Loucy (cell line): ENCODE measurements at regions not wholly inside any gene's neighbourhood (a gene's known extent, or its start where the extent isn't known, plus 50 kb on each side); places are given as distances from the start of the nearest gene placed in this dataset.
A peak's percentile ranks its signal among the peaks of the same experiment; 100 is the strongest.

ENCODE experiments used
- H2AFZ ChIP-seq: fragments of 200-600 bp; sonication (generic); 2 replicates; pipeline ENCODE4 v1.6.0; 2016; ENCODE audit warnings: antibody characterized with exemption, mild to moderate bottlenecking, low read length, moderate library complexity
- H3F3A ChIP-seq: fragments of 200-600 bp; 2 replicates; pipeline ENCODE4 v1.6.0; 2016; ENCODE audit warnings: antibody characterized with exemption, low read depth, mild to moderate bottlenecking
- H3K27me3 ChIP-seq: fragments of 200-600 bp; sonication (generic); 2 replicates; pipeline ENCODE4 v1.6.1; 2014; ENCODE audit warnings: low read length, mild to moderate bottlenecking; ENCODE audit not compliant: insufficient read depth, poor library complexity, severe bottlenecking
- H3K36me3 ChIP-seq: fragments of 200-600 bp; sonication (generic); 2 replicates; pipeline ENCODE4 v1.6.1; 2016; ENCODE audit warnings: low read length; ENCODE audit not compliant: insufficient read depth
- H3K4me1 ChIP-seq: fragments of 200-600 bp; sonication (generic); 2 replicates; pipeline ENCODE4 v1.5.1; 2014; ENCODE audit warnings: low read length, mild to moderate bottlenecking; ENCODE audit not compliant: insufficient read depth, poor library complexity, severe bottlenecking
- H3K4me2 ChIP-seq: fragments of 200-600 bp; sonication (generic); 2 replicates; pipeline ENCODE4 v1.6.0; 2014; ENCODE audit warnings: antibody characterized with exemption, low read length, low read depth, mild to moderate bottlenecking; ENCODE audit not compliant: poor library complexity, severe bottlenecking
- H3K4me3 ChIP-seq: fragments of 200-600 bp; sonication (generic); 2 replicates; pipeline ENCODE4 v1.5.1; 2014; ENCODE audit warnings: low read length, mild to moderate bottlenecking, mixed read lengths; ENCODE audit not compliant: poor library complexity, severe bottlenecking
- H3K79me2 ChIP-seq: fragments of 200-600 bp; sonication (generic); 2 replicates; pipeline ENCODE4 v1.6.1; 2014; ENCODE audit warnings: low read length; ENCODE audit not compliant: insufficient read depth
- H3K9ac ChIP-seq: fragments of 200-600 bp; sonication (generic); 2 replicates; pipeline ENCODE4 v1.6.0; 2014; ENCODE audit warnings: mild to moderate bottlenecking, low read depth, low read length, moderate library complexity; ENCODE audit not compliant: poor library complexity, severe bottlenecking
- H3K9me2 ChIP-seq: fragments of 200-600 bp; sonication (generic); replicated peaks from 2 replicates; pipeline ENCODE4 v1.6.1; 2016; ENCODE audit warnings: low read depth, low read length, mixed read lengths
- H3K9me3 ChIP-seq: fragments of 200-600 bp; sonication (generic); 2 replicates; pipeline ENCODE4 v1.6.1; 2014; ENCODE audit warnings: mild to moderate bottlenecking, antibody characterized with exemption, low read length, low read depth; ENCODE audit not compliant: insufficient read depth
- H4K20me1 ChIP-seq: fragments of 200-600 bp; sonication (generic); 2 replicates; pipeline ENCODE4 v1.6.0; 2014; ENCODE audit warnings: antibody characterized with exemption, low read length, mild to moderate bottlenecking; ENCODE audit not compliant: insufficient read depth, poor library complexity, severe bottlenecking
- CTCF ChIP-seq: fragments of 200-600 bp; sonication (generic); conservative IDR thresholded peaks from 2 replicates; pipeline ENCODE4 v1.5.1; 2014; ENCODE audit warnings: mild to moderate bottlenecking, antibody characterized with exemption, low read length
- EZH2phosphoT487 ChIP-seq: fragments of 200-600 bp; IDR thresholded peaks from 2 replicates; pipeline ENCODE4 v1.6.1; 2018; ENCODE audit warnings: antibody characterized with exemption, mild to moderate bottlenecking, moderate library complexity, borderline replicate concordance

GRCh38 chr5:89129941-89130340, 247.0 kb upstream of the MEF2C start:
- Histone ChIP-seq H3K4me2 (no peak overlapping the region), H3K4me3 (no peak overlapping the region), H4K20me1 (no peaks in the 10 kb centered on the region), H3K79me2 (no peaks in the 10 kb centered on the region), H3F3A (no peaks in the 10 kb centered on the region), H3K36me3 (no peaks in the 10 kb centered on the region), H3K9me2 (no peaks in the 10 kb centered on the region), H2AFZ (no peak overlapping the region), H3K9me3 (no peaks in the 10 kb centered on the region), H3K27me3 (no peaks in the 10 kb centered on the region), H3K9ac (no peak overlapping the region), H3K4me1 (peaks cover 12% of the 10 kb centered on the region)
- TF ChIP-seq CTCF (no peak), EZH2phosphoT487 (no peak)

- H3F3A ChIP-seq, result no peaks in the 10 kb centered on the region
- no peak overlapping the region for H3K9ac ChIP-seq
Measured at GRCh38 chr5:89128906-89129625, 246.1 kb upstream of the MEF2C start.

GRCh38 chr5:89128092-89128491, 245.1 kb upstream of the MEF2C start:
- Histone ChIP-seq H3K4me2 (peak overlapping the region; percentile 20), H3K4me3 (no peak overlapping the region), H3K27me3 (no peaks in the 10 kb centered on the region), H3K79me2 (no peaks in the 10 kb centered on the region), H3K9ac (no peak overlapping the region), H3K4me1 (peaks cover 12% of the 10 kb centered on the region), H4K20me1 (no peaks in the 10 kb centered on the region), H3F3A (no peaks in the 10 kb centered on the region), H3K36me3 (no peaks in the 10 kb centered on the region), H3K9me2 (no peaks in the 10 kb centered on the region), H3K9me3 (no peaks in the 10 kb centered on the region), H2AFZ (no peak overlapping the region)
- TF ChIP-seq CTCF (no peak), EZH2phosphoT487 (no peak)

More at GRCh38 chr5:89128906-89129625, 246.1 kb upstream of the MEF2C start:
- Histone ChIP-seq H3K9me2 (no peaks in the 10 kb centered on the region), H4K20me1 (no peaks in the 10 kb centered on the region), H3K4me3 (no peak overlapping the region), H3K79me2 (no peaks in the 10 kb centered on the region), H3K4me1 (peaks cover 12% of the 10 kb centered on the region), H3K27me3 (no peaks in the 10 kb centered on the region), H3K36me3 (no peaks in the 10 kb centered on the region), H3K9me3 (no peaks in the 10 kb centered on the region), H3K4me2 (no peak overlapping the region), H2AFZ (no peak overlapping the region)
- no peak for TF ChIP-seq EZH2phosphoT487
- no peak for TF ChIP-seq CTCF
